ENCODE measurements at regions not wholly inside any gene's neighbourhood (a gene's known extent, or its start where the extent isn't known, plus 50 kb on each side); places are given as distances from the start of the nearest gene placed in this dataset.

DNA sequence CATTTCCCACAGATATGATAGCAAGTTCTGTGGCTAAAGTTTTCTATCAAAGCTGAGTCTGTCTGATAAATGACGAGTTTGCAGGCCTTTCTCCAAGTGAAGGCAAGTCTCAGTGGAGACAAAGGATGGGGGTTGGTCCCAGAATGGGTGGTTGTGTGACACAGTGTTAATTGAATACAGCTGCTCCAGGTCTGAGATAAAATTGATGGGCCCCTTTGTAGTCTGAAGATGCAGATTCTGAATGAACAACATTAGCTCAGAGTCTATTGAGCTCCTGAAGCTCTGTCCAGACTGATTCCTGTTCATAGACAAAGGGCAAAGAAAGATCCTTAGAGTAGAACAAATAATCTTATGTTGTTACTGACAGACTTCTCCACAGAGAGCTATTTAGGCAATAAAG lies 296.9 kb upstream of the CYRIA start:
- Histone ChIP-seq H3K9ac (ENCODE audit: insufficient read length, low read depth) (no peak overlapping the region), H3K4me1 (ENCODE audit: insufficient read depth, insufficient read length) (no peaks in the 10 kb centered on the region), H3K36me3 (ENCODE audit: insufficient read depth, insufficient read length, low read length) (no peaks in the 10 kb centered on the region), H3K27me3 (ENCODE audit: insufficient read depth, insufficient read length) (no peaks in the 10 kb centered on the region), H3K9me3 (ENCODE audit: insufficient read depth, low read length) (no peaks in the 10 kb centered on the region), H3K4me3 (ENCODE audit: insufficient read length, low read depth) (no peak overlapping the region)
- no peak for TF ChIP-seq ZNF274 (IDR thresholded peaks at IDR 0.05; ENCODE audit: low read depth, low read length)
- no peak for TF ChIP-seq SUZ12 (IDR thresholded peaks at IDR 0.05; ENCODE audit: extremely low read depth, insufficient read depth, insufficient read length)
- no peak for TF ChIP-seq YY1 (IDR thresholded peaks at IDR 0.05; ENCODE audit: insufficient read depth, insufficient read length)
- no peak for DNase-seq (ENCODE audit: low read depth, low spot score)

DNA sequence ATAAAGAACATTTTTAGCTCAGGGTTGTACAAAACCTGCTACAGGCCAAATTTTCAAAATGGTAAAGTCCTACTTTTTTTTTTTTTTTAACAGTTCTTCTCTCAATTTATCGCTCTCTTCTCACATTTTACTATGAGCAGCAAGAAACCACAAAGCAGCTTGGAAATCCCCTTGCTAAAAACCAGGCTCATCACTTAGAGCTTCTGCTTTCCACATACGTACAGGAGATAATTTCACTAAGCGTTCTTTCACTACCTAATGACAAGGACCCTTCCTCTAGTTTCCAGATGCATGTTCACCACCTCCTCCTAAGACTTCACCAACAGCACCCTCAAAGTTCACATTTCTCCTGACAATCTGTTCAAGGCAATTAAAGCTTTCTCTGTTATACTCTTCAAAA lies 294.9 kb upstream of the CYRIA start:
- no peak overlapping the region for H3K9ac ChIP-seq (ENCODE audit: insufficient read length, low read depth)
- H3K4me1 ChIP-seq (ENCODE audit: insufficient read depth, insufficient read length): no peaks in the 10 kb centered on the region
- TF ChIP-seq SUZ12 (IDR thresholded peaks at IDR 0.05; ENCODE audit: extremely low read depth, insufficient read depth, insufficient read length): no peak
- no peak for TF ChIP-seq ZNF274 (IDR thresholded peaks at IDR 0.05; ENCODE audit: low read depth, low read length)
- no peak for TF ChIP-seq YY1 (IDR thresholded peaks at IDR 0.05; ENCODE audit: insufficient read depth, insufficient read length)
- no peak overlapping the region for H3K4me3 ChIP-seq (ENCODE audit: insufficient read length, low read depth)
- H3K9me3 ChIP-seq (ENCODE audit: insufficient read depth, low read length): no peaks in the 10 kb centered on the region
- H3K36me3 ChIP-seq (ENCODE audit: insufficient read depth, insufficient read length, low read length): no peaks in the 10 kb centered on the region
- no peaks in the 10 kb centered on the region for H3K27me3 ChIP-seq (ENCODE audit: insufficient read depth, insufficient read length)
- DNase-seq (ENCODE audit: low read depth, low spot score): no peak

DNA sequence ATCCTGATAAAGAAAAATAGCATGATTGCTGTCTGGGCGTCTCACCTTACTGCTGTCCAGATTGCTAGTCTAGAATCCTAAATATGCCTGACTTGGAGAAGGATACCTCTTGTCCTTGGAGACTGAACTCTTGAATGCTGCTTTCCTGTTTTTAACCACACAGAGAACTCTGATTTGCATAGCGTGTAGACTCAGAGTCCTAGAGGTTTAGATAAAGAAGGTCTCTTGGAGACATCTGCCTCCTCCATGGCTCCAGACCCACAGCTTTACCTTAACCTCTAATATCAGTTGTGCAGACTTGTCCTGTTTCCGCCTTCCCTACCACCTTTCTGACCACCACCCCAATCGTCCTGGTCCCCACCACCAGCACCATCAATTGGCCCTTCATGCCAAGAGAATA lies 292.6 kb upstream of the CYRIA start:
- no peak overlapping the region for H3K4me3 ChIP-seq (ENCODE audit: insufficient read length, low read depth)
- TF ChIP-seq ZNF274 (IDR thresholded peaks at IDR 0.05; ENCODE audit: low read depth, low read length) (no peak), YY1 (IDR thresholded peaks at IDR 0.05; ENCODE audit: insufficient read depth, insufficient read length) (no peak), SUZ12 (IDR thresholded peaks at IDR 0.05; ENCODE audit: extremely low read depth, insufficient read depth, insufficient read length) (no peak)
- no peak for DNase-seq (ENCODE audit: low read depth, low spot score)

DNA sequence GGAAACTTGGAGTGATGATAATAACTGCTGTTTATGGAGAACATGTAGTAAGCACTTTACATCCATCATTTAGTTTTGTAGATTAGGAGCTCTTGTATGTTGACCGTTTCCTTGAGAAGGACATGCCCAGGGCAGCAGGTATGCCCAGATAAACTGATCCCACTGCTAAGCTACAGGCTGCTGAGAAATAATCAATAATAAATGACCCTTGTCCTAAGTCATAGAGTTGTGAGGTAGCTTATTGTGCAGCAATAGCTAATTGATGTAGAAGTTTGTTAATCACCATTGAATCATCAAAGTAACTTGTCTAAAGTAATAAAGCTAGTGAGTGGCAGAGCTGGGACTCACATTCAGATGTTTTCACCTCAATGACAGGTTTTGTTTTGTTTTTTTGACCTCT lies 287.2 kb upstream of the CYRIA start:
- Histone ChIP-seq H3K27me3 (ENCODE audit: insufficient read depth, insufficient read length) (no peaks in the 10 kb centered on the region), H3K9me3 (ENCODE audit: insufficient read depth, low read length) (no peaks in the 10 kb centered on the region), H3K4me3 (ENCODE audit: insufficient read length, low read depth) (no peak overlapping the region), H3K36me3 (ENCODE audit: insufficient read depth, insufficient read length, low read length) (no peaks in the 10 kb centered on the region), H3K9ac (ENCODE audit: insufficient read length, low read depth) (no peak overlapping the region), H3K4me1 (ENCODE audit: insufficient read depth, insufficient read length) (no peaks in the 10 kb centered on the region)
- TF ChIP-seq YY1 (IDR thresholded peaks at IDR 0.05; ENCODE audit: insufficient read depth, insufficient read length) (no peak), SUZ12 (IDR thresholded peaks at IDR 0.05; ENCODE audit: extremely low read depth, insufficient read depth, insufficient read length) (no peak), ZNF274 (IDR thresholded peaks at IDR 0.05; ENCODE audit: low read depth, low read length) (no peak)
- no peak for DNase-seq (ENCODE audit: low read depth, low spot score)

More for the DNA sequence above, 292.6 kb upstream of the CYRIA start:
- H3K9ac ChIP-seq (ENCODE audit: insufficient read length, low read depth): no peak overlapping the region
- no peaks in the 10 kb centered on the region for H3K9me3 ChIP-seq (ENCODE audit: insufficient read depth, low read length)
- no peaks in the 10 kb centered on the region for H3K4me1 ChIP-seq (ENCODE audit: insufficient read depth, insufficient read length)
- no peaks in the 10 kb centered on the region for H3K36me3 ChIP-seq (ENCODE audit: insufficient read depth, insufficient read length, low read length)
- no peaks in the 10 kb centered on the region for H3K27me3 ChIP-seq (ENCODE audit: insufficient read depth, insufficient read length)

DNA sequence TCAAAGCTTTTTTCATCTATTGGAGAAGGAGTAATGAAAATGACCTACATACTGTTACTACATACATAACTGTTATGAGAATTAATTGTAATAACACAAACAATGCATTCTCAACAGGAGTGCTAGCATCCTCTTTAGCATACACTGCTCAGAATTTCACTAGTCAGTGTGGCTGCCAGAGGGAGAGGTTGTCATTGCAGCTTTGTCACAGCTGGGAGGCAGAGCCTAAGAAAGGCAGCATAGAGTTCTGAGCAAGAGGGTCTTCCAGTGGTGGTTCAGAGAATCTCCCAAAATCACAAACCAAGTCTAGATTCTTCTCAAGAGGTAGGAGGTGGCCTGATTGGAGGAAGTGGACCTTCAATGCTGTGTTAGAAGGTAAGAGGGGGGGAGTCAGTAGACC lies 286.7 kb upstream of the CYRIA start:
- Histone ChIP-seq H3K9me3 (ENCODE audit: insufficient read depth, low read length) (no peaks in the 10 kb centered on the region), H3K9ac (ENCODE audit: insufficient read length, low read depth) (no peak overlapping the region), H3K4me3 (ENCODE audit: insufficient read length, low read depth) (no peak overlapping the region), H3K27me3 (ENCODE audit: insufficient read depth, insufficient read length) (no peaks in the 10 kb centered on the region), H3K4me1 (ENCODE audit: insufficient read depth, insufficient read length) (no peaks in the 10 kb centered on the region), H3K36me3 (ENCODE audit: insufficient read depth, insufficient read length, low read length) (no peaks in the 10 kb centered on the region)
- DNase-seq (ENCODE audit: low read depth, low spot score): peak; percentile 8
- no peak for TF ChIP-seq ZNF274 (IDR thresholded peaks at IDR 0.05; ENCODE audit: low read depth, low read length)
- no peak for TF ChIP-seq SUZ12 (IDR thresholded peaks at IDR 0.05; ENCODE audit: extremely low read depth, insufficient read depth, insufficient read length)

DNA sequence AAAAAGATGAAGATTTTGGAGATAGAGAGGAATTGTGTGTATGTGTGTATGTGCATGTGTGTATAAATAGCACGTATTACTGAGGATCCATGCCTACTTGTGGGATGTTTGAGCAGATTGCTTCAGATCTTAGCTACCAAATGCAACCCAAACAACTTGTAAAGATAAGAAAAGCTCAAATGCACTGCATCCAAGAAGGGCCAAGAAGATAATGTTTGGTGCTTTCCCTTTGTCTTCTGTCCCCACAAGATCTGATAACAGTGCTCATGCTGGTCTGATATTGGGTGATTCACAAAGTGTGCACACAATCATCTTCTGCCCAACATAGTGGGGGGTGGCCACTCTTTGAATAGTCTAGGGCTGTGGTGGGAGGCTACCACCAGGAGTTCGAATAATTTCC lies 284.8 kb upstream of the CYRIA start:
- TF ChIP-seq ZNF274 (IDR thresholded peaks at IDR 0.05; ENCODE audit: low read depth, low read length): no peak
- no peak for TF ChIP-seq YY1 (IDR thresholded peaks at IDR 0.05; ENCODE audit: insufficient read depth, insufficient read length)
- TF ChIP-seq SUZ12 (IDR thresholded peaks at IDR 0.05; ENCODE audit: extremely low read depth, insufficient read depth, insufficient read length): no peak
- H3K4me3 ChIP-seq (ENCODE audit: insufficient read length, low read depth): no peak overlapping the region
- DNase-seq (ENCODE audit: low read depth, low spot score): no peak
- no peak overlapping the region for H3K9ac ChIP-seq (ENCODE audit: insufficient read length, low read depth)
- H3K4me1 ChIP-seq (ENCODE audit: insufficient read depth, insufficient read length): no peaks in the 10 kb centered on the region
- H3K9me3 ChIP-seq (ENCODE audit: insufficient read depth, low read length): no peaks in the 10 kb centered on the region
- H3K36me3 ChIP-seq (ENCODE audit: insufficient read depth, insufficient read length, low read length): no peaks in the 10 kb centered on the region
- no peaks in the 10 kb centered on the region for H3K27me3 ChIP-seq (ENCODE audit: insufficient read depth, insufficient read length)

DNA sequence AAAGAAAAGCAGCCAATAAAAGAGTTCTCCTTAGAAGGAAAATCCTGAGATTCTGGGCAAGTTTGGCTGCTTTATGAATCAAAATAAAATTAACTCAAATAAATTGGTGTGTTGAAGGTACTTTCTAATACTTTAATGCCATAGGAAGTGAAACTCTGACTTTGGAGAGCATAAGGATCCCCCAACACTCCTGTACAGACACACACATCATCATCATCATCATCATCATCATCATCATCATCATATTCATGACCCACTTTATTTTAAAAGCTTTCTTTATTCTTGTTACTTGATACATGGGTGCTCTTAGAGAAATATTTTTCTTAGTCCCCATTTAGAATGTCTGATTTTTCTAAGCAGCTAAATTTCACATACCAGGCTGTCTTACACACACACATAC lies 283.1 kb upstream of the CYRIA start:
- Histone ChIP-seq H3K9ac (ENCODE audit: insufficient read length, low read depth) (no peak overlapping the region), H3K36me3 (ENCODE audit: insufficient read depth, insufficient read length, low read length) (no peaks in the 10 kb centered on the region), H3K4me1 (ENCODE audit: insufficient read depth, insufficient read length) (no peaks in the 10 kb centered on the region), H3K9me3 (ENCODE audit: insufficient read depth, low read length) (no peaks in the 10 kb centered on the region), H3K4me3 (ENCODE audit: insufficient read length, low read depth) (no peak overlapping the region), H3K27me3 (ENCODE audit: insufficient read depth, insufficient read length) (no peaks in the 10 kb centered on the region)
- TF ChIP-seq YY1 (IDR thresholded peaks at IDR 0.05; ENCODE audit: insufficient read depth, insufficient read length) (no peak), SUZ12 (IDR thresholded peaks at IDR 0.05; ENCODE audit: extremely low read depth, insufficient read depth, insufficient read length) (no peak), ZNF274 (IDR thresholded peaks at IDR 0.05; ENCODE audit: low read depth, low read length) (no peak)
- DNase-seq (ENCODE audit: low read depth, low spot score): no peak

DNA sequence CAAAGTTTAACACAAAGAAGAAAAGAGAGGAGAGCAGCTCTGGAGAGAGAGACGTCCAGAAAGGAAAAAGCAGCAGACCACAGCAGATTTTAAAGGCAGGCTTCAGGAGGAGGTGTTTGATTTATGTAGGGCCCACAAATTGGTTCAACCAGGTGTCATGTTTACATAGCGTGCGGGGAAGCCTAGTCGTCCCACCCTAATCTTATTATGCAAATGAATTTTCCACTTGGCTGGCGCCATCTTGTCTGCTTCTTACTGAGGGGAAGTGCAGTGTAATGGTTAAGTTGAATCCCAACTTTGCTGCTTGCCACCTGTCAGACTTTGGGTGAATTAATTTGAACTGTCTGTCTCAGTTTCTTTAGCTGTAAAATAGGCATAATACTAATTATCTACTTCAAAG lies 282.4 kb upstream of the CYRIA start:
- TF ChIP-seq ZNF274 (IDR thresholded peaks at IDR 0.05; ENCODE audit: low read depth, low read length): no peak
- TF ChIP-seq YY1 (IDR thresholded peaks at IDR 0.05; ENCODE audit: insufficient read depth, insufficient read length): no peak
- TF ChIP-seq SUZ12 (IDR thresholded peaks at IDR 0.05; ENCODE audit: extremely low read depth, insufficient read depth, insufficient read length): no peak
- Histone ChIP-seq H3K9me3 (ENCODE audit: insufficient read depth, low read length) (no peaks in the 10 kb centered on the region), H3K36me3 (ENCODE audit: insufficient read depth, insufficient read length, low read length) (no peaks in the 10 kb centered on the region), H3K9ac (ENCODE audit: insufficient read length, low read depth) (no peak overlapping the region), H3K27me3 (ENCODE audit: insufficient read depth, insufficient read length) (no peaks in the 10 kb centered on the region), H3K4me3 (ENCODE audit: insufficient read length, low read depth) (no peak overlapping the region), H3K4me1 (ENCODE audit: insufficient read depth, insufficient read length) (no peaks in the 10 kb centered on the region)
- no peak for DNase-seq (ENCODE audit: low read depth, low spot score)

All from NT2/D1 (cell line).